Coronary artery (tissue), 2 donors: ENCODE measurements at regions not wholly inside any gene's neighbourhood (a gene's known extent, or its start where the extent isn't known, plus 50 kb on each side); places are given as distances from the start of the nearest gene placed in this dataset.

Experiments used
- DNase-seq: peaks from one replicate; pipeline ENCODE4 v3.0.0-alpha.2; 2017; ENCODE audit warnings: low spot score
- H3K27ac ChIP-seq, 2 donors: fragments of 200-600 bp; sonication (generic); one replicate each; pipeline ENCODE4 v1.5.1; 2016 to 2019
- H3K4me3 ChIP-seq: fragments of 200-600 bp; sonication (generic); 2 replicates; pipeline ENCODE4 v1.5.1; 2016; ENCODE audit warnings: mild to moderate bottlenecking, moderate library complexity
- CTCF ChIP-seq: fragments of 200-600 bp; sonication (generic); IDR thresholded peaks from one replicate; pipeline ENCODE4 v1.5.1; 2019; ENCODE audit warnings: antibody characterized with exemption

- H3K4me3 ChIP-seq, result no peak overlapping the region
- no peak for TF ChIP-seq CTCF
- no peak overlapping the region for H3K27ac ChIP-seq
- DNase-seq, result no peak
These were observed 290.3 kb upstream of the MMADHC start for GRCh38 chr2:149877913-149878312.

GRCh38 chr2:149877074-149877473, 289.5 kb upstream of the MMADHC start:
- no peak overlapping the region for H3K4me3 ChIP-seq
- TF ChIP-seq CTCF, result no peak
- H3K27ac ChIP-seq, result no peak overlapping the region
- DNase-seq, result no peak

GRCh38 chr2:149873936-149874335, 286.4 kb upstream of the MMADHC start:
- Histone ChIP-seq H3K4me3 (no peak overlapping the region), H3K27ac (no peak overlapping the region)
- no peak for TF ChIP-seq CTCF
- no peak for DNase-seq

- H3K4me3 ChIP-seq, result no peak overlapping the region
- no peak overlapping the region for H3K27ac ChIP-seq
- no peak for DNase-seq
- TF ChIP-seq CTCF, result no peak
These were observed 285.1 kb upstream of the MMADHC start for GRCh38 chr2:149872638-149873150.

GRCh38 chr2:149872041-149872440, 284.5 kb upstream of the MMADHC start:
- no peak for TF ChIP-seq CTCF
- Histone ChIP-seq H3K4me3 (no peak overlapping the region), H3K27ac (no peak overlapping the region)
- DNase-seq, result no peak

GRCh38 chr2:149871091-149871885, 283.7 kb upstream of the MMADHC start:
- no peak overlapping the region for H3K4me3 ChIP-seq
- no peak for DNase-seq
- TF ChIP-seq CTCF, result no peak
- H3K27ac ChIP-seq, result no peak overlapping the region

GRCh38 chr2:149863227-149863626, 275.7 kb upstream of the MMADHC start:
- no peak for TF ChIP-seq CTCF
- Histone ChIP-seq H3K27ac (no peak overlapping the region), H3K4me3 (no peak overlapping the region)
- no peak for DNase-seq
